NCI-H2171 treated with DMSO at 0.1 percent for 48 hours (cell line): ENCODE measurements at regions not wholly inside any gene's neighbourhood (a gene's known extent, or its start where the extent isn't known, plus 50 kb on each side); places are given as distances from the start of the nearest gene placed in this dataset.

Experiments used
- DNase-seq: peaks from one replicate; lab custom pipeline; 2025; lab: John Stamatoyannopoulos, UW

DNA sequence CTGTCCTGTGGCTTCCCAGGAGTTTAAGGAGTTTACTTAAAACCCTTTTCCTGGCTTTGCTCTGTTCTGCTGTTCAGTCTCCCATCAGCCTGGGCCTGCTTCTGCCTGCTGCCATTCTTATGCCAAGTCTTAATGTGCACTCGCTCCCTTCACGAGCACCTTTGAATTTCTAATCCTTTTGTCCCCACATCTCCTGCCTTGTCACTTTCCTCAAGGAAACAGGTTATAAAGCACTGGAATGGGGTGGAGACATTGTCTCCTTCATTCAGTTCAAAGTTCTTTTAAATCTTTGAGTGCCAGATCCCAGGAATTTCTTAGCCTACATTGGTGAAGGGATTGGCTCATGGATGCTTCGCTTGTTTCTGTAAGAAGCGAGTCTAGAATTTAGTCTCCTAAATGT, 87.2 kb upstream of the LIFR start:
- DNase-seq = no peak

DNA sequence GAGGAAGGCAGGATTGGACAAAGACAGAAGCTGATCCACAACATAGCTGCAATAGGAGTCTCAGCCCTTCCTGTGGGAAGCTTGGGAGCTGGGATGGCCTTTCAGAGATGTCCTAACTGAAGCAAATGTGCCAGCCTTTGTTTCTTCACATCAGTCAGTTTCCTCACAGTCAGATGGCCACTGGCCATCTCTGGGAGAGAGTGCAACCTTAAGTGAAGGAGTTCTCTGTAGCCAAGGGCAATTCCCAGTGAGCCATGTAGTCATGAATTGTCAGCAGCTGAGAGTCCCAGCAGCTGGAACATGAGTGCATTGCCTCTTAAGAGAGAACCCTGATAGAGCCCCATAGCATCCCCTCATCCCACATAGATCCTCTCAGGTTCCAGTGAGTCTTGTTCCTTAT, 89.1 kb upstream of the LIFR start:
- no peak for DNase-seq

DNA sequence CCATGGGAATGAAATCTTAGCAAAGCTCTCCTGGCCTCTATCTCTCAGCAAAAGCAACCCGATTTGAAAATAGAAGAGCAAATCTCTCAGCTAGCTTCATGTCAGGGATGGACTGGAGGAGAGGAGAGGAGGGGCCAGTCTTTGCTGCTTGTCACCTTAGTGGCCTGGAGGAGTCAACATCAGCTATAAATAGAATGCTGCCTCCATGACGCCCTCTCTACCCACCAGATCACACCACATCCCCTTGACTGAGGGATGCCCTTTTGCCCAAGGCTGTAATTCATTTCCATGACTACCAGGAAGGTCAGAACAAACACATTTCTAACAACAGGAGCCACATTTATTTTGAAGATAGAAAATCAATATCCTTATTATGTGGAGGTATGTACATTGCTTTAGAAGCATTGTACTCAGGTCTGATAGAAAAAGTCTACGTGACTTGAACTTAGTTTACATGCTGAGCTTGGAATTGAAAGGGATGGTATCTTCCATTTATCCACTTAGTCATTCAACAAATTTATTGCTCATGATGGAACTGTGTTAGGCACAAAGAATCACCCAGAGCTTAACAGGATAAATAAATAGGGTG, 92.4 kb upstream of the LIFR start:
- DNase-seq = no peak

DNA sequence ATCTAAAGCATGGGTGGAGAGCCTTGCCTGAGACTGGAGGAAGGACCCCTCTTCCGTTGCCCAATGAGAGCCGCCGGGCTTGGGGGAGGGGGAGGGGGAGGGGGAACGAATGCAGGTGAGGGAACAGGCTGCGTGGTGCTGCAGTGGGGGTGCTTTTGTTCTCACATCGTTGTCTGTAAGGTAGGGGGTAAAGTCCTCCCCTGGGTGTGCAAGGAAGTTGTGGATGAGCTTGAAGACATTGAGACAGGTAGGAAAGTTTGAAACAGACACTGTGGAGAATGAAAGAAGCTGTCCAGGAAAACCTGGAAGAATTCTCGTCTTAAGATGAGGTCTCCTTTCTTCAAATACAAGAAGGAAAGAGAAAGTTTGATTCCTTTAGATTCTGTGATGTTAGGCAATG, 94.1 kb upstream of the LIFR start:
- DNase-seq = no peak

DNA sequence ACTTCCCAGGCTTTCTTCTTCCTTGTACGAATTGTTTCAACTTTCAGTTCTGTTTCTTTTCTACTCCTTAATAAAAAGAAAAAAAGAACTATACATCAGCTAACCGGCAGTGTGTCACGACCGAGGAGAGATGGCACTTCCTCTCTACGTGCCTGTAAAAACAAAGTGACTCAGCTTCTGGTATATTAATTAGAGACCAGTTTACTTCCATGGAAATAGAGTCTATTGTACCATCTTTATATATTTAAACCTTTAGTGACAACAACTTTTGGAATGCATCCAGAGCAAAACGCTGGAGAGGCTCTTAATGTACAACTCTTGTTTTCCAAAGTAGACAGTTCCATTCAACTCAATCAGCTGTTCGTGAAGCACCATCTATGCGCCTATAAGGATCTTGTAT, 94.5 kb upstream of the LIFR start:
- no peak for DNase-seq

DNA sequence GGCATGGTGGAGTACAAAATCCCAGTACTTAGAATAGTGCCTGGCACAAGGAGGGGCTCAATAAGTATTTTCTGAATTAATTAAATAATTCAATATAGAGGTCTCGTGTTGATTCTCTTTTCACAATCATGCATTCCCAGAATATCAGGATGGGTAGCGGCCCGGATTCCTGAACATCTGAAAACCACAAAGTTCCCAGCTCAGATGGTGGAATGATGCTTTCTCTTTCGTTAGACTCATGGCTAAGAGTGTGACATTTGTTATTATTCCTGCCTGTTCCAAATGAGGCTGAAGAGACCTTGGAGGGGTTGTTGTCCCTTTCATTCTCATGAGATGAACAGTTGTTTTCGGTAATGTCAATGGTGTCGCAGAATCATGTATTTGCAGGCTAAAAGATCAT, 95.4 kb upstream of the LIFR start:
- no peak for DNase-seq

DNA sequence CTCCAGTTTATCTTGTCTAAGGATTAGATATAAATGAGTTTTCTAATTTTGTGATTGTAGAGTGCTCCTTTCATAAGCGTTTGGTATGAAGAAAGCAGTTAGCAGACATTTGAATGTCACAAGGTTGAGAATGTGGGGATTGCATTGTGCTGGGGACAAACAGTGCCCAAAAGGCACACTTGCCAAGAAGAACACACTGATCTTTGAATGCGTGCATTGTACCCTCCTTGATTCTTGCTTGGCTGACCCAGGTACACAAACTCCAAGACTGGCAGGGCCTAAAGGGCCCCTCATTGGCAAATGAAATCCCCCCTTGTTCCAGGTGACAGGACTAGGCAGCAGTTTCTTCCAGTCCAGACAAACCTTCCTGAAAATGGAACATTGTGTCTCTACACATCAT, 96.9 kb upstream of the LIFR start:
- DNase-seq = no peak

DNA sequence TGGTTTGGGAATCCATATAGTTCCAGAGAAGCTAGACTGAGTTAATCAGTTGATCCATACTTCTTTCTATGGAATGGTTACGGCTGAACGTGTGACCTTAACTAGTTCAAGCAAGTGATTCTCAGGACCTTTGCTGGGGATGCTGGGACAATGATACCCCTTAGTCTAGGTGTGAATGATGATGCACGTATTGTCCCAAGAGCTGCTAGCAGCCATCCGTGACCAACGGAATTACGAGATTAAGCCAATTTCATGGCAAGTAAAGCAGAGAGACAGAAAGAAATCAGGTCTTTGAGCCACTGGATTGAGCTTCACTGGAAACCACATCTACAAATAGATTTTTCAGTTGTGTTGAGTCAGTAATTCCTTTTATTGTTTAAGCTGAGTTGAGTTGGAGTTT, 99.2 kb upstream of the LIFR start:
- no peak for DNase-seq

DNA sequence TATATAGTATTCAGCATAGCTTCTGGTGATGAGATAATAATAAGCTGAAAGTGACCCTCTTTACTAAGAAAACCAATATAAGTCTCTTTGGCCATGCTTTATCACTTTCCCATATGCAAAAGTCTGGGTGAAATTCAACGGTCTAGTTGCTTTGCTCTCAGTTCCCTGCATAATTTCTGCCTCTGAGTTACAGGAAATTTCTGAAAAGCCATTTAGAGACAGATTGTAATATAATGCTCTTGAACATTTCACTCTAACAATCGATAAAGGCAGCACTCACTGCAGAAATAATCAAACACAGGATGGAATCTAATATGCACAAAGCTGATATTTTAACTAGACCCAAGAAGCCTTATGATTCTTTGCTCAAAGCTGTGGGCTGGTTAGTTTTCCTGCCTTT, 100.1 kb upstream of the LIFR start:
- DNase-seq = no peak

DNA sequence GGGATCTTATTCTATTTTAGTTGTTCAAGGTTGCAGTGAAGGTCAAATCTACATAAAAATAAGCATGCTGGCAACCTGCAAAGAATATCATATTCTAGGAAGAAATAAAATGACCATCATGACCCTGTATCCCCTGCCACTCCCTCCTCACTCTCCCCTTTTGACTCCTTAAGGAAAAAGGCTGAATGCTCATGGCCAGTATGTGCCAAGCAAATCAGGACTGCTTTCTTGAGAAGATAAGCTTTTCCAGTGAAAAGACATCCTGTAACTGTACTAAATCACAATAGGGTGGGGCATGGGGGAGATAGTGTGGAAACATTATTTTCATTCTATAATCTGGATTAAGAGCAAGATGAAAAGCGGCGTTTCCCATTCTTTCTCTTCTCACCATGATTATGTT, 100.6 kb upstream of the LIFR start:
- DNase-seq = no peak

DNA sequence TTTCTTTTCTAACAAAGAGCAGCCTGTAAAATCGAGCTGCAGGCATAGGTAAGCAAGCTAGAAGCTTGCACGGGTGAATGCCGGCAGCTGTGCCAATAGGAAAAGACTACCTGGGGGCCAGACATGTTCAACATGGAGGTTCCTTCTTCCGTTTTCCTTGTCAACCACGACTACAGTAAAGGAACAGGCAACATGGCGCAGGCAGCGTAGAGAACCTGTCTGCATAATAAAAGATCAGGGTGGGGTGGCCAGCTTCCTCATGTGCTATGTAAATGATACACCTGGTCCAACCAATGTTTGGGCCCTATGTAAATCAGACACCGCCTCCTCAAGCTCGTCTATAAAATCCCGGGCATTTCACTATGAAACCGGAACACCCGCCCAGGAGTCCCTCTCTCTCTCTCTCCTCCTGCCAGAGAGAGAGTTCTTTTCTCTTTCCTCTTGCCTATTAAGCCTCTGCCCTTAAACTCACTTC, 103.8 kb upstream of the LIFR start:
- peak; percentile 95 for DNase-seq

DNA sequence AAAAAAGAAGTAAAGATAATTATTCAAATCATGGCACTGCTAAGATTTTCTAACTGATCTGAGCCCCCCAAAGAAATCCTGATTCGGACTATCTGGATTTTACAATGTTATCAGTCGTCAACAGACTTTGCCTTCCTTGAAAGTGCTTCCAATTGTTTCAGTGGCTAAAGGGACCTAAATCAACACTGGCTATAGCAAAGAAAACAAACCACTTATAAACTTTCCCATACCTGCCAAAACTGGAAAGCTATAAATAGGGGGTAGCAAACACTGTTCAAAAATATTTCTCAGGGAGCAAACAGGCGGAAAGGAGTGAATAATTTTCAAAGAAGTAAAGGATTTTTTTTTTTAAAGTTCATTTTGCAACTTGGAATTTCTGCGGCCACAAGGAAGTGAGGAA, 105.6 kb upstream of the LIFR start:
- no peak for DNase-seq

DNA sequence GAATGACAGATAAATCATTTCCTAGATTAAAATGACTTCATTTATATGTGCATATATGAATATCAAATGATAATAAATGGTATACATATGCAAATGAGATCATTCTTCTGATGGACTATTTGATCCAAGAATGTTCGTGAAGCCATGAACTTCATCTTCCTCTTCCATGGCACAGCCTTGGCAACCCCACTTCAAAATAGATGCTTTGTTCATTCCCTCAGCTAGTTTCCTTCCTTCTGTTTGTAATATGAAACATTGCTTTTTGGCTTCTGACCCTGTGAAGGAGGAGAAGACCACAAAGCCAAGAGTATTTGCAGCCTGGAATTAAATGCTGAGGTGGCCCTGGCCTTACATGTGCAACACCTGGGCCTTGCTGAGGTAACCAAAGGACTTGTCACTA, 106.8 kb upstream of the LIFR start:
- DNase-seq = no peak

DNA sequence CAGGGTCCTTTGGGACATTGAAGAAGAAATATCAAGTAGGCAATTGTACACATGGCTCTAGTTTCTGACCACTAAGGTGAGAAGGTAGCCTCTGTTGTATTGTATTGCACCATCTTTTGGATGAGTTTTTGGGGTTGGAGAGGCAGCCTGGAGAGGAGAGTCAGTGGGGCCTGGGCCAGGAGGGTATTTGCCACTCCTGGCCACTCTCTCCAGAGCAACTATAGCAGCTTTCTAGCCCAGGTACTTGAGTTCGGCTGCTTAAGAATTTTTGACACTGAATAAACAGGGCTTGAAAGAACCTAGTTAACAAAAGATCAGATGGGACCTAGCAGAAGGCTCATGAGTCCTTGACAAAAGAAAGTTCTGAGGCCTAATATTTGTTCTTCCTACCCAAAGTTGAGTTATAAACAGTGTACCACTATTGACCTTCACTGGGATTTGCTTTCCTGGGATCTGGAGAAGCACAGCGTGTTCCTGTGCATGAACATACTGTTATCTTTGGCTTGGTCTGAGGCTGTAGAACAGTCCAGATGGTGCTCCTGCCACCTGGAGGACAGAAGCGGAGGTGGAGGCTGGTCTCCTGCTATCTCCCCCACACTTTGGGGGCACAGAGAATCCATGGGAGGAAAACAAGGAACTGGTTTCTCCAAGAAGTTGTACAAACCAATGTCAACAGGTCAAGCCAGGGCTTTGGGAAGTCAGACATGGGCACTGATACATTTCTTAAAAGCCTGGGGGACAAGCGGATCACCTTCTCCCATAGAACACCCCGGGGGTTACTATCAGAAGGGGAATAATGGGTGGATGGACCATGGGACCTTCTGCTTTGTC, 110.4 kb upstream of the LIFR start:
- DNase-seq = peak; percentile 19

DNA sequence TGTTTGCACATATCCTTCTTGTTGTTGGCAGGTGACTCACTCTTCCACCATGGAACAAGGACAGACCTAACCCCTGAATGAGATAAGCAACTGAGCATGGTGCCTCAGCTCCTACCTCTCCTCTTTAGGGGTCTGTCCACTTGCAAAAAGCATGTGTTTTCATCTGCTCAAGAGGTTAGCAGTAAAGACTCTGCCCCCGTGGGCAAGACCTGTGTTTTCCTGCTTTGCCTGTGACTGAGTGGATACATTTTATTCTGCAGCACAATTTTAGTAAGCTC, 111.0 kb upstream of the LIFR start:
- DNase-seq = no peak

DNA sequence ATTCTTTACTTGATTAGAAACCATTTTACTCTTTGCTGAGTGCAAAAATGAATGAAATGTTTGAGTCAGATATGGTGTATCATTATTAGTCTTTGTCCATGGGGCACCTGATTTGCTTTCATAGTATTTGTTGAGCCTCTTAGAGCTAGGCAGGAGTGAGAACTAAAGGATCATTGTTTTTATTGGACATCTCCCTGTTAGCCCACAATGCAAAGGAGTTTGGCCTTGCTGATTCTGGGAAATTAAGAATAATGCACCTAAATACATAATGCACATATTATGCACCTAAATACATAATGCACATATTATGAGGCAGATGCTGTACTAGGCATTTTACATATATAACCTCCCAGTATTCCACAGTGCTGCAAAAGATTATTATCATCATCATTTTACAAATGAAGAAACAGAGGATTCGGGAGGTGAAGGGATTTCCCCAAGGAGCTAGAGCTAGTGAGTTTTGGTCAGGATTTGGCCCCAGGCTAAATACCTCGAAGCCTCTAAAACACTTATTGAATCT, 113.0 kb upstream of the LIFR start:
- no peak for DNase-seq

DNA sequence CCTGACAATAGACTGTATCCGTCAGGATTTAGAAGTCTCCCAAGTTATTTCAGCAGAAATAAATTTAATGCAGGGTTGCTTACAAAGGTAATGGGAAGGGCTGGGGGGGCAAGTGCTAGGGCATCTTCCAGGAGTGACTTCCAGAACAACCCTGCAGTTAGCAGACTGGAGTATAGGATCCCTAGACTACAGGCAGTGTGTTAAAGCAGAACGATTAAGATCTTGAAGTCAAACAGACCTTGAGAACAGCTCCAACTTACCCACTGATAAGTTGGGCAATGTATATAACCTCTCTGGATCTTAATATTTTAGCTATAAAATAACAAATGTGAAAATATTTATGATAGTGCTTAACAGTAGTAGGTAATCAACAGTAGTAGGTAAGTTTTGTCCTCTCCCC, 113.6 kb upstream of the LIFR start:
- no peak for DNase-seq

DNA sequence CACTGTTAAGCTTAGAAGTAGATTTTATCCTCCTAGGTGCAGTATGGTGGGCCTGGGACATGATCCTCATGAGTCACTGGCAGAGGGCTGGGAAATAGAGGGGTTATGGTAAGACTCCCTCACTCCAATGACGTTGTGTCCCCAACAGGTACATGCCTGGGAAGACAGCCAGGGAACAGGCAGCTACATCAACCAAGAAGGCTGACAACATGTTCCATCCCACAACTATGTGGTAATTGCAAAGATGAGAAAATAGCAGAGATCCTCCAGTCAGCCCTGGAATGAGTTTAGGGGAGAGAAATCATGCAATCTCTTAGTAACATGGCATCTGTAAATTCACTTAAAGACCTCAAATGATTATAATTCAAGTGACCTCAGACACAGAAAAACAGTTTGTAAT, 114.4 kb upstream of the LIFR start:
- no peak for DNase-seq

DNA sequence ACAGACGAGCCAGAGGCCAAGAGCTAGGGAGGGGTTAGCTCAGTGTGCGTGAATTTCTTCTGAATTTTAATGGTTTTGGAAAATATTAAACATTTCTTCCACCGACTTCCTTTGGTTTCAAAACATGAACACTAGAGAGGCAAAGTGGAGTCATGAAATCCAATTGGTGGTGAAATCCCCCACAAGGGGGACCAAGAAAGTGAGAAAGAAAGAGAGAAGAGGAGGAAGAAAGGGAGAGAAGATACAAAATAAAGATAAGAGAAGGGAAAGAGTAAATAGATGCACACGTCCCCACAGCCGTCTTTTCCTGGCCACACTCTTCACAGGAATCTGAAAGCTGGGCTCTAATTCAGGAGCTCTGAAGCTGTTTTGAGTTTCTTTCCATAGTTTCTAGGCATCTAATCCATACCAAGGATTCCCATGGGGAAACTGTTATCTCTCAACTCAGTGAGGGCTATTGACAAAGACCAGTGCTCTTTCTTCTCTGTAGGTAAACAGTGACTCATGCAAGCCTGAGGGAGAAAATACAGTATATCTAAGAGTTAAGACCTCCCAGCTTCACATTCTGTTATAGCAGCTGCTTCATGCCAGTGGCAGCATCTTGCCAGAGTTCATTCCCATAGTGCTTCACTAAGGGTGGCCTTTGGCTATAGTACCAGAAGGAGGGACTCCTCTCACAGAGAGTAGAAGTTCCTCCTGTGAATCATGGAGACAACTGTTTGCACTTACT, 115.8 kb upstream of the LIFR start:
- DNase-seq = no peak

DNA sequence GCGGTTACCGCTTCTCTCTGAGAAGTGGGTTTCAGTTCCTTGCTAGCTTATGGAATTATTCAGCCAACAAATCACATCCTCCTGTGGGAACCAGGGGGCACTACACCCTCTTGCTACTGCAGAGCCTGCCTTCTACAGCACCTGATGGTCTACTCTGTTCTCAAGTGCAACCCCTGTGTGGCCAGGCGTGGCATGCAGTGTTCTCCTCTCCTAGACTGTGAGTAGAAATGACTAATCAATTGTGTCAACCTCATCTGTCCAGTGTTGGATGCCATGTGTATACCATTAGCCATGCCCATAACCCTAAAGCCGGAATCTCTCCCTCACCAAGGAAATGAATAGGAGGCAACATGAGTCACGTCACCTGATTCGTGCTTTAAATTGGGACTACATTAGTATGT, 117.2 kb upstream of the LIFR start:
- DNase-seq = no peak

DNA sequence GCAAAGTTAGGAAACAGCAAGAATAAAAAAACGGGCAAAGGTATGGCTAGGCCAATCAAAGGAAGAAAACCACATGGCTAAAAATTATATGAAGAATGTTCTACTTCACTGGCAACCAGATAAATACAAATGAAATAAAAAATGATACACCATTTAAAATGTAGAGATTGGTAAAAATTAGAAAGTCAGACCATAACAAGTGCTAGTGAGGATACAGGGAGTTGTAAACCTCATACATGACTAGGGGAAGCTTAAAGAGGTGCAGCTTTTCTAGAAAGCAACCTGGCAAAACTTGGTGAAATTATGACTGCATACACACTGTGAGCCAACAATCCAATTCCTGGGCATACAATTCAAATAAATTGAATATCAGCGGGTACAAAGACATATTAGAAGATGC, 119.0 kb upstream of the LIFR start:
- DNase-seq = no peak

DNA sequence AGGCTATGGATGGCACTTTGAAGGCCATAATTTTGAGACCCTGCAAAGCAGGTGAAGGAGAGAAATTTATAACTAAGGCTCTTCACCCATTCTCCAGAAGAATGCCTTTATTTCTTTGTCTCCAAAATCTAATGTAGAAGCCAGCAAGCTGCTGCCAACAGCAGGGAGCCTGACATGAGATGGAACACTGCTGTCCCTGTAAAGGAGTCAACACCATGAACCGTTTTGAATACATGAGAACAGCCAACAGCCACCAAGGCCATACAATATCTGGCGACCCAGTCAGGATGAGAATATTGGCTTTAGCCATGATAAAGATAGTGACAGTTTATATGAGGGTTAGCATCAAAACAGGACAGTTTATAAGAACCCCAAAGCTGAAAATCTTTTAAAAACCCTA, 121.2 kb upstream of the LIFR start:
- no peak for DNase-seq

DNA sequence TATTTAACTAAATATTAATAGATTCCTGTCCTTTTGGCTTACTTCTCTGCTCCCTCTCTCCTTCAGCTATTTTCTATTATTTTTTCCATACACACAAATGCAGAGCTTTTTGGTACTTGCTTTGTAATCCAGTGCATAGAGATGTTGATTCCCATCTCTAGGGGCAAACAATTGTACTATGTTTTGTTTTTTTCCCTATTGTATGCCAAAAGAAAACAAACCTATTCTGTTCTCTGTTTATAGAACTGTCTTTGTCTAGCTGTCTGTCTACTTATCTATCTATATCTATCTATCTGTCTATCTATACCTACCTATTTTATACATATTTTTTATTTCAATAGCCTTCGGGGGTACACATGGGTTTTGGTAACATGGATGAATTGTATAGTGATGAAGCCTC, 121.6 kb upstream of the LIFR start:
- DNase-seq = no peak
